ENCODE measurements at regions not wholly inside any gene's neighbourhood (a gene's known extent, or its start where the extent isn't known, plus 50 kb on each side); places are given as distances from the start of the nearest gene placed in this dataset.

- H3K4me1 ChIP-seq = no peaks in the 10 kb centered on the region
- ATAC-seq (ENCODE audit: low FRiP score in 2 of 2) (no peak), DNase-seq (no peak)
- H3K9me3 ChIP-seq = no peaks in the 10 kb centered on the region
- no peak overlapping the region for H3K4me3 ChIP-seq
- no peaks in the 10 kb centered on the region for H3K36me3 ChIP-seq
- WGBS, 2 donors = 76 to 80% methylated on average over 5 of the region's 5 CpGs
- TF ChIP-seq POLR2A (IDR thresholded peaks at IDR 0.05) = no peak
- no peak for TF ChIP-seq POLR2AphosphoS5 (IDR thresholded peaks at IDR 0.05)
- TF ChIP-seq CTCF (IDR thresholded peaks at IDR 0.05) = no peak
- no peak for TF ChIP-seq EP300 (IDR thresholded peaks at IDR 0.05)
- no peak overlapping the region for H3K27ac ChIP-seq
- no peaks in the 10 kb centered on the region for H3K27me3 ChIP-seq
These were observed 131.3 kb upstream of the DPP6 start for GRCh38 chr7:153920897-153921296.

GRCh38 chr7:153921408-153921807 lies 130.8 kb upstream of the DPP6 start:
- no peaks in the 10 kb centered on the region for H3K9me3 ChIP-seq
- no peaks in the 10 kb centered on the region for H3K36me3 ChIP-seq
- no peaks in the 10 kb centered on the region for H3K4me1 ChIP-seq
- DNase-seq (no peak), ATAC-seq (ENCODE audit: low FRiP score in 2 of 2) (no peak)
- WGBS, 2 donors = 77 to 79% methylated on average over 3 of the region's 3 CpGs
- no peak overlapping the region for H3K4me3 ChIP-seq
- TF ChIP-seq CTCF (IDR thresholded peaks at IDR 0.05) (no peak), POLR2AphosphoS5 (IDR thresholded peaks at IDR 0.05) (no peak), EP300 (IDR thresholded peaks at IDR 0.05) (no peak), POLR2A (IDR thresholded peaks at IDR 0.05) (no peak)
- no peak overlapping the region for H3K27ac ChIP-seq
- no peaks in the 10 kb centered on the region for H3K27me3 ChIP-seq

- Histone ChIP-seq H3K4me1 (no peaks in the 10 kb centered on the region), H3K4me3 (no peak overlapping the region), H3K27ac (no peak overlapping the region), H3K9me3 (no peaks in the 10 kb centered on the region), H3K27me3 (no peaks in the 10 kb centered on the region), H3K36me3 (no peaks in the 10 kb centered on the region)
- TF ChIP-seq POLR2AphosphoS5 (IDR thresholded peaks at IDR 0.05) (no peak), EP300 (IDR thresholded peaks at IDR 0.05) (no peak), POLR2A (IDR thresholded peaks at IDR 0.05) (no peak), CTCF (IDR thresholded peaks at IDR 0.05) (no peak)
- DNase-seq = no peak
- 70 to 79% methylated on average over 2 of the region's 2 CpGs for WGBS, 2 donors
- ATAC-seq (ENCODE audit: low FRiP score in 2 of 2) = no peak
These were observed 121.5 kb upstream of the DPP6 start for GRCh38 chr7:153930696-153931095.

GRCh38 chr7:153934048-153934447 lies 118.2 kb upstream of the DPP6 start:
- no peaks in the 10 kb centered on the region for H3K36me3 ChIP-seq
- TF ChIP-seq POLR2A (IDR thresholded peaks at IDR 0.05) (no peak), CTCF (IDR thresholded peaks at IDR 0.05) (no peak), EP300 (IDR thresholded peaks at IDR 0.05) (no peak), POLR2AphosphoS5 (IDR thresholded peaks at IDR 0.05) (no peak)
- ATAC-seq (ENCODE audit: low FRiP score in 2 of 2) (no peak), DNase-seq (peak in 1 of 2 donors; percentile 19)
- no peaks in the 10 kb centered on the region for H3K27me3 ChIP-seq
- no peaks in the 10 kb centered on the region for H3K4me1 ChIP-seq
- 84 to 91% methylated on average over 5 of the region's 5 CpGs for WGBS, 2 donors
- H3K27ac ChIP-seq = no peak overlapping the region
- H3K4me3 ChIP-seq = no peak overlapping the region
- H3K9me3 ChIP-seq = no peaks in the 10 kb centered on the region

- 61 to 85% methylated on average over 7 to 10 of the region's 10 CpGs for WGBS, 2 donors
- H3K27ac ChIP-seq = no peak overlapping the region
- H3K27me3 ChIP-seq = no peaks in the 10 kb centered on the region
- no peaks in the 10 kb centered on the region for H3K9me3 ChIP-seq
- H3K36me3 ChIP-seq = no peaks in the 10 kb centered on the region
- TF ChIP-seq POLR2AphosphoS5 (IDR thresholded peaks at IDR 0.05) (no peak), EP300 (IDR thresholded peaks at IDR 0.05) (no peak), POLR2A (IDR thresholded peaks at IDR 0.05) (no peak), CTCF (IDR thresholded peaks at IDR 0.05) (no peak)
- H3K4me1 ChIP-seq = no peaks in the 10 kb centered on the region
- H3K4me3 ChIP-seq = no peak overlapping the region
- DNase-seq = no peak
- ATAC-seq (ENCODE audit: low FRiP score in 2 of 2) = no peak
These were observed 117.6 kb upstream of the DPP6 start for GRCh38 chr7:153934629-153935028.
